ENCODE measurements at regions not wholly inside any gene's neighbourhood (a gene's known extent, or its start where the extent isn't known, plus 50 kb on each side); places are given as distances from the start of the nearest gene placed in this dataset.

GRCh38 chr14:54316652-54317051 lies 80.2 kb upstream of the CDKN3 start:
- no peak overlapping the region for H3K27ac ChIP-seq
- H3K9me3 ChIP-seq: no peaks in the 10 kb centered on the region
- DNase-seq: no peak
- peaks cover 0 to 8% (median 0%) of the 10 kb centered on the region in 7 donors for H3K27me3 ChIP-seq (replicated peaks in 1 of 7)
- WGBS, 5 donors: 91 to 99% (median 94%) methylated on average over 10 of the region's 10 CpGs
- H3K4me3 ChIP-seq: no peak overlapping the region
- TF ChIP-seq POLR2AphosphoS5 (IDR thresholded peaks at IDR 0.05) (no peak), CTCF (IDR thresholded peaks at IDR 0.05 in 8 of 11, conservative IDR thresholded peaks at IDR 0.05 in 3 of 11) (no peak), POLR2A (IDR thresholded peaks at IDR 0.05) (no peak)
- no peaks in the 10 kb centered on the region for H3K36me3 ChIP-seq
- intact Hi-C loops (cut with DNase I; ENCODE audit: low total_unique reads): no loop called here
- no peaks in the 10 kb centered on the region for H3K4me1 ChIP-seq

GRCh38 chr14:54317391-54317790 lies 79.4 kb upstream of the CDKN3 start:
- intact Hi-C loops (cut with DNase I; ENCODE audit: low total_unique reads): no loop called here
- DNase-seq: no peak
- 61 to 86% (median 77%) methylated on average over 4 of the region's 4 CpGs for WGBS, 5 donors

GRCh38 chr14:54322246-54322645 lies 74.6 kb upstream of the CDKN3 start:
- Histone ChIP-seq H3K9me3 (no peaks in the 10 kb centered on the region), H3K4me1 (no peaks in the 10 kb centered on the region), H3K36me3 (no peaks in the 10 kb centered on the region), H3K4me3 (no peak overlapping the region), H3K27ac (no peak overlapping the region), H3K27me3 (replicated peaks in 1 of 7) (peaks cover 0 to 4% (median 0%) of the 10 kb centered on the region in 7 donors)
- 86 to 93% (median 90%) methylated on average over 7 of the region's 7 CpGs for WGBS, 5 donors
- intact Hi-C loops (cut with DNase I; ENCODE audit: low total_unique reads): no loop called here
- TF ChIP-seq POLR2A (IDR thresholded peaks at IDR 0.05) (no peak), CTCF (IDR thresholded peaks at IDR 0.05 in 8 of 11, conservative IDR thresholded peaks at IDR 0.05 in 3 of 11) (no peak), POLR2AphosphoS5 (IDR thresholded peaks at IDR 0.05) (no peak)
- no peak for DNase-seq

More at GRCh38 chr14:54317391-54317790, 79.4 kb upstream of the CDKN3 start:
- TF ChIP-seq POLR2AphosphoS5 (IDR thresholded peaks at IDR 0.05) (no peak), POLR2A (IDR thresholded peaks at IDR 0.05) (no peak), CTCF (IDR thresholded peaks at IDR 0.05 in 8 of 11, conservative IDR thresholded peaks at IDR 0.05 in 3 of 11) (no peak)
- no peaks in the 10 kb centered on the region for H3K9me3 ChIP-seq
- H3K4me3 ChIP-seq: no peak overlapping the region
- H3K36me3 ChIP-seq: no peaks in the 10 kb centered on the region
- H3K27ac ChIP-seq: no peak overlapping the region
- no peaks in the 10 kb centered on the region for H3K4me1 ChIP-seq
- H3K27me3 ChIP-seq (replicated peaks in 1 of 7): peaks cover 0 to 7% (median 0%) of the 10 kb centered on the region in 7 donors

GRCh38 chr14:54322701-54323337 lies 74.0 kb upstream of the CDKN3 start:
- WGBS, 5 donors: 81 to 87% (median 85%) methylated on average over 5 of the region's 5 CpGs
- H3K9me3 ChIP-seq: no peaks in the 10 kb centered on the region
- intact Hi-C loops (cut with DNase I; ENCODE audit: low total_unique reads): no loop called here
- peaks cover 0 to 4% (median 0%) of the 10 kb centered on the region in 7 donors for H3K27me3 ChIP-seq (replicated peaks in 1 of 7)
- no peak overlapping the region for H3K4me3 ChIP-seq
- no peak overlapping the region for H3K27ac ChIP-seq
- no peak for DNase-seq
- TF ChIP-seq POLR2A (IDR thresholded peaks at IDR 0.05) (no peak), POLR2AphosphoS5 (IDR thresholded peaks at IDR 0.05) (no peak), CTCF (IDR thresholded peaks at IDR 0.05 in 8 of 11, conservative IDR thresholded peaks at IDR 0.05 in 3 of 11) (no peak)
- H3K4me1 ChIP-seq: no peaks in the 10 kb centered on the region
- H3K36me3 ChIP-seq: no peaks in the 10 kb centered on the region

All from spleen (tissue), 11 donors.